GM19463 (cell line): ENCODE measurements at regions not wholly inside any gene's neighbourhood (a gene's known extent, or its start where the extent isn't known, plus 50 kb on each side); places are given as distances from the start of the nearest gene placed in this dataset.
"Not testable (repeated sequence)": the region's sequence is repeated elsewhere in the genome, so short reads cannot be mapped to it uniquely, and the experiment has no call there.

Source experiments
- ATAC-seq: cut with Tn5 transposase; IDR thresholded peaks from one replicate; pipeline ENCODE4 v1.9.1; 2021; ENCODE audit warnings: mild to moderate bottlenecking, moderate library complexity; ENCODE audit not compliant: unreplicated experiment

GRCh38 chr14:84485036-84485435 lies 1044.9 kb upstream of the FLRT2 start:
- no peak for ATAC-seq

DNA sequence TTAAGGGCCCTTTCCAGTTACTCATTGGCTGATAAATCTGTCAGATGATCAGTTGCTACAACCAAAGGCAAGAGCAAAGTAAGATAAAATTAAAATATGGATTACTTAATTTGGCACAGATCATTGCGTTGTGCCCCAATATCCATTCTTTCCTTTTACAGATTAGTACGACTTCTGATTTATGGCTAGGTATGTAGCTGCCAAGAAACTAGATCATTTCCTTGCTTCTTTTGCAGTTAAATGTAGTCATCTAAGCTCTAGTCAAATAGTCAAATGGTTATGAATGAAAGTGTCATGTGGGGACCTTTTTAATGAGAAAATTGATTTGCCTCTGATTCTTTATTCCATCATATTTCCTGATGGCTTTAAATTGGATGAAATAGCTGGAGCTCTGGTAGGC lies 1039.9 kb upstream of the FLRT2 start:
- ATAC-seq: no peak

GRCh38 chr14:84492685-84493084 lies 1037.3 kb upstream of the FLRT2 start:
- no peak for ATAC-seq

DNA sequence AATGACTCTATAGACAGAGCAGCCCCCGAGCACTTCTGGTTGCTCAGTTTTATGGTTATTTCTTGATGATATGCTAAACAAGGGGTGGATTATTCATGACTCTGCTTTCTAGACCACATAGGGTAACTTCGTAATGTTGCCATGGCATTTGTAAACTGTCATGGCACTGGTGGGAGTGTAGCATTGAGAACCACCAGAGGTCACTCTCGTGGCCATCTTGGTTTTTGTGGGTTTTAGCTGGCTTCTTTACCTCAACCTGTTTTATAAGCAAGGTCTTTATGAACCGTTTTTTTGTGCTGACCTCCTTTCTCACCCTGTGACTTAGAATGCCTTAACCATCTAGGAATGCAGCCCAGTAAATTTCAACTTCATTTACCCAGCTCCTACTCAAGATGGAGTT lies 1036.2 kb upstream of the FLRT2 start:
- no peak for ATAC-seq

DNA sequence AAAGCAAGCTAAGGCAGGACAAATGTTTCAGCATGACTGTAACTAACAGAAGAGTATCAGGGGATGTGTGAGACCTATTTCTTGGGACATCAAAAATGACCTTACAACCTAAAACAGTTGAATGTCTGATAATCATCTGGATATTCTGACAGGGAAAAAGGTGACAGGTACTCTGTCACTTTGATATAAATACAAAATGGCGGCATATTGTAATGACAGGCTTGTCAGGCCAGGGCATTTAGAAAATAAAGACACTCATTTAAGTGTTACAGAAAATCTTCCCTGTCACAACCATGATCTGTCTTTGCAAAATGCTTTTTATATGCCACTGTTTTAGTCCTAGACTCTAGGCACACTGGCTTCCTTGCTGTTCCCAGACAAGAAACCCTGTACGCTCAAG lies 1033.3 kb upstream of the FLRT2 start:
- no peak for ATAC-seq

DNA sequence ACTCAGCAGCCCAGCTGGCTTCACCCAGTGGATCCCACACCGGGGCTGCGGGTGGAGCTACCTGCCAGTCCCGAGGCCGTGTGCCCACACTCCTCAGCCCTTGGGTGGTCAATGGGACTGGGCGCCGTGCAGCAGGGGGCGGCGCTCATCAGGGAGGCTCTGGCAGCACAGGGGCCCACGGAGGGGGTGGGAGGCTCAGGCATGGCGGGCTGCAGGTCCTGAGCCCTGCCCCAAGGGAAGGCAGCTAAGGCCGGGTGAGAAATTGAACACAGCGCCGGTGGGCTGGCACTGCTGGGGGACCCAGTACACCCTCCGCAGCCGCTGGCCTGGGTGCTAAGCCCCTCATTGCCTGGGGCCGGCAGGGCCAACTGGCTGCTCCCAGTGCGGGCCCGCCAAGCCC lies 1017.1 kb upstream of the FLRT2 start:
- ATAC-seq: not testable (repeated sequence)

DNA sequence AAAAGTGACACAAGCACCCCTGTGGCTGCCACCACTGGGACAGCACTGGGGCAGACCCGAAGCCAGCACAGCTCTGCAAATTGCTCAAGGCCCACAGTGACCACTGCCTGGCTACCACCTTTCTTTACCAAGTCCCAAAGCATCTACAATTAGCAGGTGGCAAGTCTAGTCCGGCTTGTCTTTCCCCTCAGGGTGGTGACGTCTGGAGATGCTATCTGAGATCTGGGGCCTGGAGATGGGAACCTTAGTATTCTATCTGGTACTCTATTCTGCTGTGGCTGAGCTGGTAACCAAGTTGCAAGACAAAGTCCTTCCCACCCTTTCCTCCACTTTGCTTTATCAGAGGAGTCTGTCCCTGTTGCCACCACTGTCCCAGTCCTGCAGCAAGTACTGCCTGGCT lies 1010.1 kb upstream of the FLRT2 start:
- ATAC-seq: no peak

- ATAC-seq: no peak
These were observed 1009.1 kb upstream of the FLRT2 start for GRCh38 chr14:84520711-84521338.

GRCh38 chr14:84523746-84524145 lies 1006.2 kb upstream of the FLRT2 start:
- no peak for ATAC-seq

DNA sequence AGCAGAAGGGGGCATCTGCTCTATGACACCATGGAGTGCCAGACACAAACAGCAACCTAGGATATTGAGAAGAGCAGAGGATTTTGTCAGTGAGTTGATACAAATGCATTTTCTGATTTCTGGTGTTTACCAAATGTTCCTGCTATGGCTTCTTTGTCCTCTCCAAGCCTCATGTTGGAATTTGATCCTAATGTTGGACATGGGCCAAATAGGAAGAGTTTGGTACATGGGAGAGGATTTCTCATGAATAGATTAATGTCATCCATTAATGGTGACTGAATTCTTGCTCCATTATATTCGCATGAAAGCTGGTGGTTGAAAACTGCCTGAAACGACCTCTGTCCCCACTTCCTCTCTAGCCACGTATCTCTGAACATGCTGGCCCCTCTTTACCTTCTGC lies 1002.2 kb upstream of the FLRT2 start:
- ATAC-seq: no peak

GRCh38 chr14:84532016-84532415 lies 997.9 kb upstream of the FLRT2 start:
- no peak for ATAC-seq

GRCh38 chr14:84533181-84533725 lies 996.7 kb upstream of the FLRT2 start:
- no peak for ATAC-seq

DNA sequence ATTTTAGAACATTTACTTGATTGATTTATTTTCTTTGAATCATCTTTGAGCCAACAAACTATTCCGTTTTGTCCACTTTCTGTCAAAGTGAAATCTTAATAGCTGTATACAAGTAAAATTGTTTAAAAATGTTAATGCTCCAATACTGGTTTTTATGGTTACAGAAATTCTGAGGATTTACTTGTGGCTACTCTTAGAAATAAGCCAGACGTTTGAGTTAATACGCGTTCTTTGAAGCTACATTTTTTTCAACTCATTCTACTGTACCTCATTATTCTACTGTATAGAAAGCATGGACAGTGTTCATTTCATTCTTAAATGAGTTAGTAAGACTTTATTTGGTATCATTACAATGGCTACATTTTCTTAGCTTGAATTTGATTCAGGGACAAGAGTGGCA lies 996.2 kb upstream of the FLRT2 start:
- no peak for ATAC-seq

DNA sequence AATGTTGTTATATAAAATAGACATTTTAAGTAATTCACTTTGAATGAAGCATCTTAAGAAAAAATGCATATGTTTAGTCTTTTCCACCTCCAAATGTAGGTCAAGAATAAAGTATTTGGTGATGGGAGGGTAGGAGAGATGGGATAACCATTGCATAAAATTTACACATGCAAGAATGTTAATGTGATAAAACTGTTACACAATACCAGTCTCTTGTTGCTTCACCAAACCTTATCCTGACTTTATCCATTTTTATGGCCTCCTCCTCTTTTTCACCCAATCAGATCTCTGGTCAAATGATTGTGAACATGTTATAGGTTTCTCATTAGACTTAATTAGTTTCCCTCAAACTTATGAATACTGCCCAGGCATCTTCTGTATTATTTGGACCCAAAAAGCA lies 994.5 kb upstream of the FLRT2 start:
- no peak for ATAC-seq

GRCh38 chr14:84535976-84536375 lies 994.0 kb upstream of the FLRT2 start:
- no peak for ATAC-seq

DNA sequence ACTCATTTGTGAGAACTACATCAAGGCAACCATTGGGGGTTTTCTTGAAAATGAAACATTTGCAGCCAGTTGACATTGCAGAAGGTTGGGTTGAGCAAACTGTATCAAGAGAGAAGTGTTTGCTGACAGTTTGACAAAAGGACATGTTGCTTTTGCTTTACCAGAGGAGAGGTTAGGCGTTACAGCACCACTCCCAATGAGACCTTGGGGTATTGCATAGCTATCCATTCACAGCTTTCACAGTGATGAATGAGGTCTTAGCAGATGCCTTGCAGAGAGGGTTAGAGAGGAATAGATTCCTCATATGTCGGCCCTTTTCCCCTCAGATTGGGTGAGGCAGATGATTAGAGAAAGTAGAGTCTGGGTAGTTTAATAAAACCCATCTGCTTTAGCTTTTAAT lies 988.9 kb upstream of the FLRT2 start:
- ATAC-seq: no peak

DNA sequence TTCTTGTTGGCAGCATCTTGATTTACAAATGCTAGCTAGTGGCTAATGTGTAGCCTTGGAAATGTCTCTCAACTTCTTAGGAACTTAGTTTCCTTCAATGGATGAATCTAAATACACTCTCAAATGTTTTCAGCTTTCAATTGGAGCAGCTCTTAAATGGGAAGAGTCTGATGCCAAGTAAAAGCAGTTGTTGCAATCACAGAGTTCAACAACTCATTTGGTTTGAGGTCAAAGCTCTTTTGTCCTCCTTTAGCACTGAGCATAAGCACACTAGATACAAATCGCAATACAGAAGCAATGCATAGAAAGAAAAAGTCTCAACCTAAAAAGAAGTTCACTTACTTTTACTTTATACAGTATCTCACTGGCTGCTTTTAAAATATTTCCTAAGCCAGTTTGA lies 986.1 kb upstream of the FLRT2 start:
- ATAC-seq: no peak

GRCh38 chr14:84544486-84545131 lies 985.3 kb upstream of the FLRT2 start:
- no peak for ATAC-seq

DNA sequence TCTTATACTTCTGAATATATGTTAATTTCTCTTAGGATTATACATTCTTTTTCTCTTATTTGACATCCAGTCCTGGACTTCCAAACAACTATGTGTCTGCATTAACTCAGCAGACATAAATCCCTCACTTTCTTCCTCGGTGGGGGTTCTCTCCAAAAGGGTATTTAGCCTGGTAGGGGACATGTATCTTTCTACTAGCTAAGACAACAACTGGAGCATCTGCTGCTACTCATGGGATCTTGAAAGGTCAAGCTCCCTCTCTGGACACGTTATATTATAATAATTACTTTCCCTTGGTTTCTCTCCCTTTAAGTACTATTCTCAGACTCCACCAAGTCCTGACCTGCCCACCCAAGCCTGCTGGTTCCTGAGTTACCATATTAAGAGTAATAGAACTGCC lies 983.7 kb upstream of the FLRT2 start:
- ATAC-seq: no peak

DNA sequence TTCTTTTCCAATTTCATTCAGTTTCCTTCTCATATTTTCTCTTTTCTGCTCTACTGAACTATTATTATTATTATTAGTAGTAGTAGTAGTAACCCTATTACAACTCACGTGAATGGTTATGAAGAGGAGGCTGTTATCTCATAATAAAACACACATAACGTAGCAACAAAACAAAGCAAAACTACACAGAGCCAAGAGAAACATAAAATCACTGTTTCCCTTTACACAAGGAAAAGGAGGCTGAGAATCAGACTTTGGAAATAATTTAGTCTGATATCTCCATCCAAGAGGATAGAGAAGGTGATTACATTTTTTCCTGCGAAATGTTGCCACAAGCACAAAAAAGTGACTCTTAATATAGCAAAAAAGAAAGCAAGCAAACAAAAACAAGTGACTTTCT lies 975.8 kb upstream of the FLRT2 start:
- ATAC-seq: no peak

DNA sequence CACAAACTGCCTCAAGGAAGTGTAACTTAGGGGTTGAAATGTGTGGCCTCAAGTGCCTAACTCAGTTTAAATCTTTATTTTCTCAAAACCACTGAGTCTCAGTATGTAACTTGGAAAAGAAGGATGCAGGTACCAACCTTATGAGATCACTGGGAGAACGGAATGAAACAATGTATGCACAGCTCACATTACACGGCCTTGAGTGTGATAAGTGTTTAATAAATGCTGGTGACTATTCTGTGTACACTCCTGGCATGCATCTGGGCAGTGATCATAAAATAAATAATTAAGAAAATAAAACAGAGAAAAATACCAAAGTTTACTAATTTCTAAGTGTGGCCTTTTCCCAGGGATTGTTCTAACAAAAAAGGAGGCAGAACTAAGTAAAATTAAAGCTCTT lies 974.5 kb upstream of the FLRT2 start:
- no peak for ATAC-seq

DNA sequence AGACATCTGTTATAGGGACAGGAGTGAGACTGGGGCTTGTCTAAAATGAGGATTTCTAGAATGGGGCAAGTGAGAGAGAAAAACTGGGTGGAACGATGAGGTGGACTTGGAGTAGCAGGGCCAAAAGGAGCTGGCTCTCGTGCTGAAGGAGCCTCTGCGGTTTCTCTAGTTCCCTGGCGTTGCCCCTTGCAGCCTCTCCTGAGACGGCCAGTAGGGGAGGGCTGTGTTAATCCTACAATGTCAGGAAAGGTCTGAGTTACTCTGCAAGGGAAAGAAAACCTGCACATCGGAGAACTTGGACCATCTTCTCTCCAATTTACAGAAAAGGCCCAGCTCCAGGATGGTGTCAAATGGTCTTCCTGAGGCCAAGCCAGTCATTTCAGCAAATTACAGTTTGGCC lies 963.8 kb upstream of the FLRT2 start:
- ATAC-seq: no peak

- ATAC-seq: no peak
These were observed 954.3 kb upstream of the FLRT2 start for GRCh38 chr14:84575681-84576080.
